Ishikawa (cell line): ENCODE measurements at regions not wholly inside any gene's neighbourhood (a gene's known extent, or its start where the extent isn't known, plus 50 kb on each side); places are given as distances from the start of the nearest gene placed in this dataset.

Experiments used
- CEBPB ChIP-seq: IDR thresholded peaks from 2 replicates; pipeline ENCODE4 v1.6.1; 2012
- CREB1 ChIP-seq: IDR thresholded peaks from 2 replicates; pipeline ENCODE4 v1.6.1; 2012; ENCODE audit warnings: low read depth
- EGR1 ChIP-seq: IDR thresholded peaks from 2 replicates; pipeline ENCODE4 v1.6.1; 2012
- EP300 ChIP-seq: IDR thresholded peaks from 2 replicates; pipeline ENCODE4 v1.6.1; 2012; ENCODE audit warnings: borderline replicate concordance
- FOXM1 ChIP-seq: IDR thresholded peaks from 2 replicates; pipeline ENCODE4 v1.6.1; 2012; ENCODE audit warnings: low read depth, borderline replicate concordance
- MAX ChIP-seq: IDR thresholded peaks from 2 replicates; pipeline ENCODE4 v1.6.1; 2012
- NFIC ChIP-seq: IDR thresholded peaks from 2 replicates; pipeline ENCODE4 v1.6.1; 2012
- RAD21 ChIP-seq: IDR thresholded peaks from 2 replicates; pipeline ENCODE4 v1.6.1; 2012; ENCODE audit warnings: low read depth
- TAF1 ChIP-seq: IDR thresholded peaks from 2 replicates; pipeline ENCODE4 v1.6.1; 2012; ENCODE audit warnings: low read depth, mild to moderate bottlenecking
- TCF12 ChIP-seq: IDR thresholded peaks from 2 replicates; pipeline ENCODE4 v1.6.1; 2012; ENCODE audit warnings: low read depth
- TEAD4 ChIP-seq: IDR thresholded peaks from 2 replicates; pipeline ENCODE4 v1.6.1; 2012
- YY1 ChIP-seq: IDR thresholded peaks from 2 replicates; pipeline ENCODE4 v1.6.1; 2012; ENCODE audit warnings: low read depth
- ZBTB7A ChIP-seq: IDR thresholded peaks from 2 replicates; pipeline ENCODE4 v1.6.1; 2012; ENCODE audit warnings: low read depth
- TF ChIP-seq, protein P1 (sequence below): IDR thresholded peaks from 2 replicates; pipeline ENCODE4 v1.6.1; 2012
- TF ChIP-seq, protein P2 (sequence below): IDR thresholded peaks from 2 replicates; pipeline ENCODE4 v1.6.1; 2012; ENCODE audit warnings: low read depth, mild to moderate bottlenecking

- no peak for TF ChIP-seq EGR1
- TF ChIP-seq ZBTB7A: no peak
- TF ChIP-seq CREB1: no peak
- no peak for TF ChIP-seq EP300
These were observed 367.6 kb upstream of the PLSCR5 start for GRCh38 chr3:146972726-146973125.

- TF ChIP-seq, protein P1, sequence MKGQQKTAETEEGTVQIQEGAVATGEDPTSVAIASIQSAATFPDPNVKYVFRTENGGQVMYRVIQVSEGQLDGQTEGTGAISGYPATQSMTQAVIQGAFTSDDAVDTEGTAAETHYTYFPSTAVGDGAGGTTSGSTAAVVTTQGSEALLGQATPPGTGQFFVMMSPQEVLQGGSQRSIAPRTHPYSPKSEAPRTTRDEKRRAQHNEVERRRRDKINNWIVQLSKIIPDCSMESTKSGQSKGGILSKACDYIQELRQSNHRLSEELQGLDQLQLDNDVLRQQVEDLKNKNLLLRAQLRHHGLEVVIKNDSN: no peak
- TF ChIP-seq CREB1 (no peak), NFIC (no peak), FOXM1 (no peak), TEAD4 (no peak), CEBPB (no peak), EGR1 (no peak), RAD21 (no peak), TAF1 (no peak), EP300 (no peak), MAX (no peak), ZBTB7A (no peak), TCF12 (no peak), YY1 (no peak)
- TF ChIP-seq, protein P2, sequence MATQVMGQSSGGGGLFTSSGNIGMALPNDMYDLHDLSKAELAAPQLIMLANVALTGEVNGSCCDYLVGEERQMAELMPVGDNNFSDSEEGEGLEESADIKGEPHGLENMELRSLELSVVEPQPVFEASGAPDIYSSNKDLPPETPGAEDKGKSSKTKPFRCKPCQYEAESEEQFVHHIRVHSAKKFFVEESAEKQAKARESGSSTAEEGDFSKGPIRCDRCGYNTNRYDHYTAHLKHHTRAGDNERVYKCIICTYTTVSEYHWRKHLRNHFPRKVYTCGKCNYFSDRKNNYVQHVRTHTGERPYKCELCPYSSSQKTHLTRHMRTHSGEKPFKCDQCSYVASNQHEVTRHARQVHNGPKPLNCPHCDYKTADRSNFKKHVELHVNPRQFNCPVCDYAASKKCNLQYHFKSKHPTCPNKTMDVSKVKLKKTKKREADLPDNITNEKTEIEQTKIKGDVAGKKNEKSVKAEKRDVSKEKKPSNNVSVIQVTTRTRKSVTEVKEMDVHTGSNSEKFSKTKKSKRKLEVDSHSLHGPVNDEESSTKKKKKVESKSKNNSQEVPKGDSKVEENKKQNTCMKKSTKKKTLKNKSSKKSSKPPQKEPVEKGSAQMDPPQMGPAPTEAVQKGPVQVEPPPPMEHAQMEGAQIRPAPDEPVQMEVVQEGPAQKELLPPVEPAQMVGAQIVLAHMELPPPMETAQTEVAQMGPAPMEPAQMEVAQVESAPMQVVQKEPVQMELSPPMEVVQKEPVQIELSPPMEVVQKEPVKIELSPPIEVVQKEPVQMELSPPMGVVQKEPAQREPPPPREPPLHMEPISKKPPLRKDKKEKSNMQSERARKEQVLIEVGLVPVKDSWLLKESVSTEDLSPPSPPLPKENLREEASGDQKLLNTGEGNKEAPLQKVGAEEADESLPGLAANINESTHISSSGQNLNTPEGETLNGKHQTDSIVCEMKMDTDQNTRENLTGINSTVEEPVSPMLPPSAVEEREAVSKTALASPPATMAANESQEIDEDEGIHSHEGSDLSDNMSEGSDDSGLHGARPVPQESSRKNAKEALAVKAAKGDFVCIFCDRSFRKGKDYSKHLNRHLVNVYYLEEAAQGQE: no peak
These were observed 365.1 kb upstream of the PLSCR5 start for GRCh38 chr3:146970236-146970635.

DNA sequence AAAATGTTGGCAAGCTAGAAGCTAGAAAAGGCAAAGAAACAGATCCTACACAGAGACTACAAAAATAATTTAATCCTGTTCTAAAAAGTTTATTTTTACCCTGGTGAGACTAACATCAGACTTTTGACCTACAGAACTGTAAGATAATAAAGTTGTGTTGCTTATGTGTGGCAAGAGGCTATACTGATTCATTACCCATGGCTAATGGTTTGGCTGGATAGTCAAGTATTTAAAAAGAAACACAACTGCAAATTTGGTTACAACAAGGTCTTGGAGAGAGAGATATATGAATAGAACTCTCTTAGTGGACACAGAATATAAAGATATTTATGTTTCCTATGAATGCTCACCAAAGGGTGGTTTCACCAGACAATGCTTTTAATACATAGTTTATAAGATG lies 364.2 kb upstream of the PLSCR5 start:
- TF ChIP-seq NFIC (no peak), MAX (no peak), RAD21 (no peak), CREB1 (no peak), FOXM1 (no peak), CEBPB (no peak), TAF1 (no peak), TEAD4 (no peak), YY1 (no peak), EGR1 (no peak)
- TF ChIP-seq, protein P1: no peak
- TF ChIP-seq, protein P2: no peak

DNA sequence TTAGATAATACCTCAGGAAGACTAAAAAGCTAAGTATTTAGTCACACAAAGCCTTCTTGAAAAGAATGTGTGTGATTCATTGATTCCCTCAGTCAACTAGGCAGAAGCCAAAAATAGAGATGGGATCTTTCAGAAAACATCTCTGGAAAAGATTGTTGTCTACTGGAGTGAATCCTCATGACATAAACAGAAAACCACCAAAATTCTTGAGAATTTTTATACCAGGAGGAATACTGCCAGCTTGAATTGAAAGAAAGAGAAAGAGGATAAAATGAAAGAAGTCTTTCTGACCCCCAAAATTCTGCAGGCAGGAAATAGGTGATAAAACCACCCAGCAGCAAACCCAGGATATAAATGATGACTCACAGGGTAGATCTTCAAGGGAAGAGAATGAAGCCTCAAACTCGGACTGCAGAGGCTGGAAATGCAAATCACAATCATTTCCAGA lies 363.1 kb upstream of the PLSCR5 start:
- TF ChIP-seq FOXM1 (no peak), CREB1 (no peak), ZBTB7A (no peak), RAD21 (no peak), EGR1 (no peak), TAF1 (no peak), TEAD4 (no peak), MAX (no peak), TCF12 (no peak)
- TF ChIP-seq, protein P2: no peak

- TF ChIP-seq ZBTB7A: no peak
- TF ChIP-seq YY1: no peak
- TF ChIP-seq RAD21: no peak
- no peak for TF ChIP-seq FOXM1
- no peak for TF ChIP-seq TAF1
- TF ChIP-seq CEBPB: no peak
- no peak for TF ChIP-seq NFIC
- no peak for TF ChIP-seq TEAD4
- no peak for TF ChIP-seq CREB1
- TF ChIP-seq TCF12: no peak
- no peak for TF ChIP-seq EP300
- TF ChIP-seq MAX: no peak
- TF ChIP-seq, protein P2: no peak
- TF ChIP-seq EGR1: no peak
- TF ChIP-seq, protein P1: no peak
These were observed 362.6 kb upstream of the PLSCR5 start for GRCh38 chr3:146967783-146968182.
